KMS-11 (cell line): ENCODE measurements at regions not wholly inside any gene's neighbourhood (a gene's known extent, or its start where the extent isn't known, plus 50 kb on each side); places are given as distances from the start of the nearest gene placed in this dataset.
"Not testable (repeated sequence)": the region's sequence is repeated elsewhere in the genome, so short reads cannot be mapped to it uniquely, and the experiment has no call there.

ENCODE experiments used
- H2AFZ ChIP-seq: fragments of 200-600 bp; sonication (generic); 2 replicates; pipeline ENCODE4 v1.6.1; 2016; ENCODE audit warnings: antibody characterized with exemption, mixed run types, low read depth
- H3K27ac ChIP-seq: fragments of 200-600 bp; sonication (generic); 2 replicates; pipeline ENCODE4 v1.6.1; 2016; ENCODE audit warnings: mild to moderate bottlenecking, mixed run types
- H3K27me3 ChIP-seq: fragments of 200-600 bp; sonication (generic); 2 replicates; pipeline ENCODE4 v1.6.1; 2017; ENCODE audit warnings: mild to moderate bottlenecking, low read depth, mixed run types, moderate library complexity; ENCODE audit not compliant: insufficient read depth
- H3K36me3 ChIP-seq: fragments of 200-600 bp; sonication (generic); 2 replicates; pipeline ENCODE4 v1.6.1; 2017; ENCODE audit warnings: mild to moderate bottlenecking, mixed run types; ENCODE audit not compliant: insufficient read depth
- H3K4me1 ChIP-seq: fragments of 200-600 bp; sonication (generic); 2 replicates; pipeline ENCODE4 v1.6.1; 2016; ENCODE audit warnings: mild to moderate bottlenecking, low read depth, mixed run types; ENCODE audit not compliant: poor library complexity, severe bottlenecking
- H3K4me2 ChIP-seq: fragments of 200-600 bp; sonication (generic); 2 replicates; pipeline ENCODE4 v1.7.0; 2016; ENCODE audit warnings: mild to moderate bottlenecking, mixed run types
- H3K4me3 ChIP-seq: fragments of 200-600 bp; sonication (generic); IDR thresholded peaks from 2 replicates; pipeline ENCODE4 v1.6.1; 2017; ENCODE audit warnings: low read depth, low read length, mixed read lengths; ENCODE audit not compliant: insufficient read depth
- H3K79me2 ChIP-seq: fragments of 200-600 bp; sonication (generic); 2 replicates; pipeline ENCODE4 v1.6.1; 2016; ENCODE audit warnings: low read depth, mixed run types; ENCODE audit not compliant: insufficient read depth
- H3K9ac ChIP-seq: fragments of 200-600 bp; sonication (generic); 2 replicates; pipeline ENCODE4 v1.6.1; 2016; ENCODE audit warnings: mild to moderate bottlenecking, mixed run types
- H4K20me1 ChIP-seq: fragments of 200-600 bp; sonication (generic); 2 replicates; pipeline ENCODE4 v1.6.1; 2016; ENCODE audit warnings: mild to moderate bottlenecking, mixed run types; ENCODE audit not compliant: insufficient read depth
- CTCF ChIP-seq: fragments of 200-600 bp; sonication (generic); conservative IDR thresholded peaks from 2 replicates; pipeline ENCODE4 v1.6.1; 2017; ENCODE audit warnings: low read depth, mild to moderate bottlenecking, antibody characterized with exemption, low read length, moderate library complexity, mixed read lengths

- H4K20me1 ChIP-seq, result no peaks in the 10 kb centered on the region
- no peak overlapping the region for H3K27ac ChIP-seq
- H3K27me3 ChIP-seq, result no peaks in the 10 kb centered on the region
- no peak overlapping the region for H3K4me2 ChIP-seq
- H3K4me3 ChIP-seq, result no peak overlapping the region
- no peak overlapping the region for H3K9ac ChIP-seq
- H3K79me2 ChIP-seq, result no peaks in the 10 kb centered on the region
- H3K36me3 ChIP-seq, result no peaks in the 10 kb centered on the region
- no peak overlapping the region for H2AFZ ChIP-seq
- no peak for TF ChIP-seq CTCF
- no peaks in the 10 kb centered on the region for H3K4me1 ChIP-seq
Measured at GRCh38 chr4:184962125-184962638, 56.1 kb upstream of the HELT start.

GRCh38 chr4:184965230-184966050 lies 52.9 kb upstream of the HELT start:
- H3K9ac ChIP-seq, H4K20me1 ChIP-seq: not testable (repeated sequence)

GRCh38 chr4:184966051-184966691 lies 52.1 kb upstream of the HELT start:
- H3K36me3 ChIP-seq, H3K4me2 ChIP-seq, H3K27ac ChIP-seq, H3K9ac ChIP-seq, H3K79me2 ChIP-seq, H2AFZ ChIP-seq, H3K4me3 ChIP-seq, H4K20me1 ChIP-seq, H3K27me3 ChIP-seq, H3K4me1 ChIP-seq: not testable (repeated sequence)

More at GRCh38 chr4:184965230-184966050, 52.9 kb upstream of the HELT start:
- H3K4me2 ChIP-seq, H3K4me1 ChIP-seq, H3K27me3 ChIP-seq, H3K36me3 ChIP-seq, H3K79me2 ChIP-seq, H3K27ac ChIP-seq, H2AFZ ChIP-seq, H3K4me3 ChIP-seq: not testable (repeated sequence)

- not testable (repeated sequence) for H2AFZ ChIP-seq, H3K27ac ChIP-seq, H4K20me1 ChIP-seq, H3K4me3 ChIP-seq, H3K36me3 ChIP-seq, H3K79me2 ChIP-seq, H3K9ac ChIP-seq, H3K4me2 ChIP-seq, H3K4me1 ChIP-seq, H3K27me3 ChIP-seq
Measured at GRCh38 chr4:184967699-184968098, 50.6 kb upstream of the HELT start.

GRCh38 chr4:184968366-184968765 lies 49.9 kb upstream of the HELT start:
- no peak for TF ChIP-seq CTCF
- no peak overlapping the region for H2AFZ ChIP-seq
- no peak overlapping the region for H3K9ac ChIP-seq
- no peaks in the 10 kb centered on the region for H3K4me1 ChIP-seq
- no peaks in the 10 kb centered on the region for H3K36me3 ChIP-seq
- H3K27me3 ChIP-seq, result no peaks in the 10 kb centered on the region
- H3K4me3 ChIP-seq, result no peak overlapping the region
- no peaks in the 10 kb centered on the region for H4K20me1 ChIP-seq
- H3K4me2 ChIP-seq, result no peak overlapping the region
- H3K27ac ChIP-seq, result no peak overlapping the region
- H3K79me2 ChIP-seq, result no peaks in the 10 kb centered on the region
